GM23338 (cell line): ENCODE measurements at regions not wholly inside any gene's neighbourhood (a gene's known extent, or its start where the extent isn't known, plus 50 kb on each side); places are given as distances from the start of the nearest gene placed in this dataset.

Experiments
- ATAC-seq: fragments of 200-7000 bp; cut with Tn5 transposase; 3 replicates; pipeline ENCODE4 v1.9.1; 2020
- DNase-seq: peaks from one replicate; pipeline ENCODE4 v3.0.0-alpha.2; 2015; ENCODE audit warnings: low spot score
- H2AFZ ChIP-seq: fragments of 200-600 bp; sonication (generic); 2 replicates; pipeline ENCODE4 v1.8.0; 2016; ENCODE audit warnings: antibody characterized with exemption, mild to moderate bottlenecking, moderate library complexity
- H3F3A ChIP-seq: fragments of 200-600 bp; sonication (generic); replicated peaks from 2 replicates; pipeline ENCODE4 v1.8.0; 2017; ENCODE audit warnings: antibody characterized with exemption, mixed run types, low read depth
- H3K27ac ChIP-seq: fragments of 200-600 bp; sonication (generic); 2 replicates; pipeline ENCODE4 v1.6.1; 2016; ENCODE audit warnings: low read depth
- H3K27me3 ChIP-seq: fragments of 200-600 bp; sonication (generic); 2 replicates; pipeline ENCODE4 v1.8.0; 2016; ENCODE audit warnings: mild to moderate bottlenecking, mixed run types, moderate library complexity; ENCODE audit not compliant: insufficient read depth
- H3K36me3 ChIP-seq: fragments of 200-600 bp; sonication (generic); 2 replicates; pipeline ENCODE4 v1.8.0; 2016; ENCODE audit warnings: mild to moderate bottlenecking; ENCODE audit not compliant: insufficient read depth
- H3K4me1 ChIP-seq: fragments of 200-600 bp; sonication (generic); 2 replicates; pipeline ENCODE4 v1.8.0; 2016; ENCODE audit warnings: mild to moderate bottlenecking, moderate library complexity; ENCODE audit not compliant: insufficient read depth
- H3K4me2 ChIP-seq: fragments of 200-600 bp; sonication (generic); 2 replicates; pipeline ENCODE4 v1.7.1; 2017; ENCODE audit warnings: mixed run types
- H3K4me3 ChIP-seq: fragments of 200-600 bp; sonication (generic); 2 replicates; pipeline ENCODE4 v1.6.1; 2016; ENCODE audit warnings: mixed run types
- H3K79me2 ChIP-seq: fragments of 200-600 bp; sonication (generic); replicated peaks from 2 replicates; pipeline ENCODE4 v1.8.0; 2017; ENCODE audit warnings: mild to moderate bottlenecking; ENCODE audit not compliant: insufficient read depth
- H3K9me2 ChIP-seq: fragments of 200-600 bp; sonication (generic); 2 replicates; pipeline ENCODE4 v1.8.0; 2017; ENCODE audit not compliant: insufficient read depth
- H4K20me1 ChIP-seq: fragments of 200-600 bp; sonication (generic); replicated peaks from 2 replicates; pipeline ENCODE4 v1.8.0; 2017; ENCODE audit warnings: mild to moderate bottlenecking; ENCODE audit not compliant: insufficient read depth
- H3K27ac Mint-ChIP-seq: 2 replicates; pipeline ENCODE4 v1.8.0; 2020; ENCODE audit warnings: inconsistent platforms, mild to moderate bottlenecking, moderate library complexity, mixed read lengths
- H3K27me3 Mint-ChIP-seq: 3 replicates; pipeline ENCODE4 v1.8.0; 2022; ENCODE audit warnings: low read depth, mild to moderate bottlenecking, moderate library complexity, mixed read lengths, inconsistent platforms; ENCODE audit not compliant: insufficient read depth, poor library complexity
- H3K36me3 Mint-ChIP-seq: 3 replicates; pipeline ENCODE4 v1.8.0; 2021; ENCODE audit warnings: low read depth, mild to moderate bottlenecking, inconsistent platforms, moderate library complexity, mixed read lengths
- H3K4me1 Mint-ChIP-seq: 3 replicates; pipeline ENCODE4 v1.8.0; 2020; ENCODE audit warnings: mild to moderate bottlenecking, inconsistent platforms, mixed read lengths
- H3K4me3 Mint-ChIP-seq: 3 replicates; pipeline ENCODE4 v1.8.0; 2021; ENCODE audit warnings: moderate library complexity, mild to moderate bottlenecking, inconsistent platforms, mixed read lengths
- H3K9me3 Mint-ChIP-seq: 3 replicates; pipeline ENCODE4 v1.8.0; 2020; ENCODE audit warnings: moderate library complexity, mild to moderate bottlenecking, inconsistent platforms, mixed read lengths
- EZH2phosphoT487 ChIP-seq: fragments of 200-600 bp; sonication (generic); IDR thresholded peaks from one replicate; pipeline ENCODE4 v1.8.1; 2018; ENCODE audit warnings: antibody characterized with exemption; ENCODE audit not compliant: unreplicated experiment
- JUNB ChIP-seq: IDR thresholded peaks from one replicate; pipeline ENCODE4 v1.6.1; 2016; ENCODE audit warnings: antibody characterized with exemption; ENCODE audit not compliant: unreplicated experiment
- NANOG ChIP-seq: IDR thresholded peaks from 2 replicates; pipeline ENCODE4 v1.6.1; 2016; ENCODE audit warnings: antibody characterized with exemption, borderline replicate concordance
- REST ChIP-seq: IDR thresholded peaks from one replicate; pipeline ENCODE4 v1.6.1; 2018; ENCODE audit warnings: antibody characterized with exemption; ENCODE audit not compliant: unreplicated experiment
- STAT1 ChIP-seq: IDR thresholded peaks from one replicate; pipeline ENCODE4 v1.6.1; 2016; ENCODE audit warnings: antibody characterized with exemption; ENCODE audit not compliant: unreplicated experiment
- ZNF114 ChIP-seq: fragments of 250-450 bp; sonication (Bioruptor Pico); IDR thresholded peaks from 2 replicates; pipeline ENCODE4 v1.5.0; 2020; ENCODE audit warnings: mild to moderate bottlenecking, moderate library complexity
- ZNF331 ChIP-seq: fragments of 250-450 bp; sonication (Bioruptor Pico); IDR thresholded peaks from 2 replicates; pipeline ENCODE4 v1.5.0; 2020; ENCODE audit warnings: low read depth, mild to moderate bottlenecking, moderate library complexity
- ZNF462 ChIP-seq: fragments of 250-450 bp; sonication (Bioruptor Pico); IDR thresholded peaks from 2 replicates; pipeline ENCODE4 v1.5.0; 2020; ENCODE audit warnings: mild to moderate bottlenecking, moderate library complexity
- TF ChIP-seq, protein P1 (sequence below): IDR thresholded peaks from 2 replicates; pipeline ENCODE4 v1.6.1; 2016; ENCODE audit warnings: antibody characterized with exemption

GRCh38 chr14:44829021-44829420, 132.7 kb downstream of the KLHL28 start:
- H3K4me3 ChIP-seq: no peak overlapping the region
- no peak overlapping the region; the same call in 1 of the 2 replicates for H2AFZ ChIP-seq
- DNase-seq (no peak), ATAC-seq (no peak)
- H3K36me3 ChIP-seq: no peaks in the 10 kb centered on the region
- Mint-ChIP-seq H3K27me3 (no peaks in the 10 kb centered on the region), H3K4me3 (no peak overlapping the region), H3K4me1 (no peaks in the 10 kb centered on the region), H3K36me3 (no peaks in the 10 kb centered on the region), H3K9me3 (no peaks in the 10 kb centered on the region), H3K27ac (no peak overlapping the region)
- no peak overlapping the region for H3K4me2 ChIP-seq
- no peaks in the 10 kb centered on the region for H3F3A ChIP-seq
- no peaks in the 10 kb centered on the region for H4K20me1 ChIP-seq
- no peaks in the 10 kb centered on the region for H3K79me2 ChIP-seq
- no peaks in the 10 kb centered on the region for H3K27me3 ChIP-seq
- TF ChIP-seq EZH2phosphoT487: no peak
- no peak for TF ChIP-seq ZNF462 (CRISPR knock-in tag)
- TF ChIP-seq, protein P1, sequence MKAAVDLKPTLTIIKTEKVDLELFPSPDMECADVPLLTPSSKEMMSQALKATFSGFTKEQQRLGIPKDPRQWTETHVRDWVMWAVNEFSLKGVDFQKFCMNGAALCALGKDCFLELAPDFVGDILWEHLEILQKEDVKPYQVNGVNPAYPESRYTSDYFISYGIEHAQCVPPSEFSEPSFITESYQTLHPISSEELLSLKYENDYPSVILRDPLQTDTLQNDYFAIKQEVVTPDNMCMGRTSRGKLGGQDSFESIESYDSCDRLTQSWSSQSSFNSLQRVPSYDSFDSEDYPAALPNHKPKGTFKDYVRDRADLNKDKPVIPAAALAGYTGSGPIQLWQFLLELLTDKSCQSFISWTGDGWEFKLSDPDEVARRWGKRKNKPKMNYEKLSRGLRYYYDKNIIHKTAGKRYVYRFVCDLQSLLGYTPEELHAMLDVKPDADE: no peak
- no peak for TF ChIP-seq STAT1
- TF ChIP-seq ZNF331 (CRISPR knock-in tag): no peak
- no peak for TF ChIP-seq JUNB
- no peak for TF ChIP-seq REST
- TF ChIP-seq NANOG: no peak
- no peak for TF ChIP-seq ZNF114 (CRISPR knock-in tag)
- H3K9me2 ChIP-seq: no peaks in the 10 kb centered on the region
- no peak overlapping the region for H3K27ac ChIP-seq
- no peaks in the 10 kb centered on the region for H3K4me1 ChIP-seq
